ENCODE measurements at regions not wholly inside any gene's neighbourhood (a gene's known extent, or its start where the extent isn't known, plus 50 kb on each side); places are given as distances from the start of the nearest gene placed in this dataset.

GRCh38 chr4:11869191-11869870 lies 440.6 kb upstream of the HS3ST1 start:
- intact Hi-C loops (cut with micrococcal nuclease), result no loop called here

GRCh38 chr4:11866391-11866790 lies 437.7 kb upstream of the HS3ST1 start:
- Histone ChIP-seq H2AFZ (ENCODE audit: insufficient read depth, low read depth, low read length, poor library complexity, severe bottlenecking) (no peak overlapping the region), H3K79me2 (ENCODE audit: insufficient read depth, low read length) (no peaks in the 10 kb centered on the region), H4K20me1 (ENCODE audit: insufficient read depth, low read length) (no peaks in the 10 kb centered on the region), H3K36me3 (replicated peaks in 1 of 2; ENCODE audit: control insufficient read depth in 1 of 2, insufficient read depth in 2 of 2, low read length in 2 of 2) (no peaks in the 10 kb centered on the region), H3K9ac (ENCODE audit: insufficient read depth, low read length, poor library complexity, severe bottlenecking) (no peak overlapping the region), H3K4me2 (replicated peaks; ENCODE audit: extremely low read depth, low read length, poor library complexity, severe bottlenecking) (peak overlapping the region; percentile 3), H3K4me3 (replicated peaks in 1 of 3; ENCODE audit: low read depth in 2 of 3, low read length in 3 of 3) (no peak overlapping the region), H3K9me3 (replicated peaks in 1 of 2; ENCODE audit: control insufficient read depth in 1 of 2, insufficient read depth in 1 of 2, low read length in 2 of 2) (no peaks in the 10 kb centered on the region), H3K27ac (ENCODE audit: low read depth in 1 of 2, low read length in 2 of 2) (peak overlapping the region in 1 of 2 donors; percentile 14), H3K27me3 (ENCODE audit: control insufficient read depth in 2 of 2, insufficient read depth in 2 of 2, low read length in 2 of 2) (no peaks in the 10 kb centered on the region), H3K4me1 (ENCODE audit: control insufficient read depth in 1 of 2, insufficient read depth in 2 of 2, low read length in 2 of 2) (peaks cover 35 to 42% of the 10 kb centered on the region in 2 donors)
- H3K27me3 Mint-ChIP-seq (ENCODE audit: low read depth in 3 of 3), result peaks cover 1 to 6% (median 5%) of the 10 kb centered on the region in 3 donors
- peak in 2 of 3 donors; percentile 25 to 32 for DNase-seq
- H3K36me3 Mint-ChIP-seq, result no peaks in the 10 kb centered on the region
- WGBS (ENCODE audit: insufficient coverage), result no CpG with 5 or more reads among the region's 1 CpG
- intact Hi-C loops (cut with micrococcal nuclease), result no loop called here
- H3K4me3 Mint-ChIP-seq, result no peak overlapping the region
- H3K4me1 Mint-ChIP-seq, result peaks cover 36% of the 10 kb centered on the region
- H3K27ac Mint-ChIP-seq, result peak overlapping the region in 4 of 7 donors; percentile 41 to 79 (median 74)
- H3K9me3 Mint-ChIP-seq, result peaks cover 0 to 5% (median 1%) of the 10 kb centered on the region in 7 donors
- no peak for TF ChIP-seq CTCF (IDR thresholded peaks at IDR 0.05)

More at GRCh38 chr4:11869191-11869870, 440.6 kb upstream of the HS3ST1 start:
- Histone ChIP-seq H3K36me3 (replicated peaks in 1 of 2; ENCODE audit: control insufficient read depth in 1 of 2, insufficient read depth in 2 of 2, low read length in 2 of 2) (no peaks in the 10 kb centered on the region), H3K9me3 (replicated peaks in 1 of 2; ENCODE audit: control insufficient read depth in 1 of 2, insufficient read depth in 1 of 2, low read length in 2 of 2) (no peaks in the 10 kb centered on the region), H2AFZ (ENCODE audit: insufficient read depth, low read depth, low read length, poor library complexity, severe bottlenecking) (no peak overlapping the region), H3K79me2 (ENCODE audit: insufficient read depth, low read length) (no peaks in the 10 kb centered on the region), H3K27me3 (ENCODE audit: control insufficient read depth in 2 of 2, insufficient read depth in 2 of 2, low read length in 2 of 2) (no peaks in the 10 kb centered on the region), H3K4me1 (ENCODE audit: control insufficient read depth in 1 of 2, insufficient read depth in 2 of 2, low read length in 2 of 2) (peaks cover 31% of the 10 kb centered on the region in 2 donors), H3K4me2 (replicated peaks; ENCODE audit: extremely low read depth, low read length, poor library complexity, severe bottlenecking) (no peak overlapping the region), H3K27ac (ENCODE audit: low read depth in 1 of 2, low read length in 2 of 2) (no peak overlapping the region), H3K4me3 (replicated peaks in 1 of 3; ENCODE audit: low read depth in 2 of 3, low read length in 3 of 3) (no peak overlapping the region), H4K20me1 (ENCODE audit: insufficient read depth, low read length) (no peaks in the 10 kb centered on the region), H3K9ac (ENCODE audit: insufficient read depth, low read length, poor library complexity, severe bottlenecking) (no peak overlapping the region)
- no peak overlapping the region for H3K27ac Mint-ChIP-seq
- H3K4me3 Mint-ChIP-seq, result no peak overlapping the region
- H3K27me3 Mint-ChIP-seq (ENCODE audit: low read depth in 3 of 3), result peaks cover 0 to 7% (median 3%) of the 10 kb centered on the region in 3 donors
- H3K9me3 Mint-ChIP-seq, result no peaks in the 10 kb centered on the region
- H3K4me1 Mint-ChIP-seq, result peaks cover 26% of the 10 kb centered on the region
- TF ChIP-seq CTCF (IDR thresholded peaks at IDR 0.05), result no peak
- WGBS (ENCODE audit: insufficient coverage), result 90% methylated on average over 2 of the region's 6 CpGs
- no peak for DNase-seq
- H3K36me3 Mint-ChIP-seq, result no peaks in the 10 kb centered on the region
